Lower leg skin (tissue), 4 donors: ENCODE measurements at regions not wholly inside any gene's neighbourhood (a gene's known extent, or its start where the extent isn't known, plus 50 kb on each side); places are given as distances from the start of the nearest gene placed in this dataset.

Source experiments
- DNase-seq, 2 donors: peaks; one replicate each; pipeline ENCODE4 v3.0.0-alpha.2; 2019; ENCODE audit warnings: low spot score in 2 of 2
- H3K4me3 ChIP-seq: fragments of 200-600 bp; sonication (generic); 2 replicates; pipeline ENCODE4 v1.5.1; 2017; ENCODE audit warnings: mild to moderate bottlenecking, low read depth; ENCODE audit not compliant: poor library complexity, severe bottlenecking
- CTCF ChIP-seq, 3 donors: fragments of 450-650 bp; IDR thresholded peaks; one replicate each; pipeline ENCODE4 v1.5.1; 2016; ENCODE audit warnings: antibody characterized with exemption in 3 of 3, mild to moderate bottlenecking in 3 of 3, moderate library complexity in 2 of 3
- POLR2A ChIP-seq, 2 donors: fragments of 450-650 bp; IDR thresholded peaks; one replicate each; pipeline ENCODE4 v1.6.1; 2016 to 2017; ENCODE audit warnings: antibody characterized with exemption in 2 of 2, mild to moderate bottlenecking in 1 of 2, moderate library complexity in 1 of 2
- WGBS, 2 donors: methylation state at CpG; one replicate each; pipeline ENCODE4 v1.1.5; 2018; 5-methylcytosine and 5-hydroxymethylcytosine counted together
- intact Hi-C: fragments of 100-400 bp; cut with DNase I; formaldehyde crosslinking; loops from one replicate; pipeline ENCODE4 v1.15.0; 2023; ENCODE audit warnings: low total_unique reads

GRCh38 chr6:50236164-50236563 lies 186.4 kb upstream of the DEFB112 start:
- intact Hi-C loops: no loop called here
- TF ChIP-seq POLR2A (IDR thresholded peaks at IDR 0.05) (no peak), CTCF (IDR thresholded peaks at IDR 0.05) (no peak)
- H3K4me3 ChIP-seq: no peak overlapping the region
- DNase-seq: no peak

GRCh38 chr6:50239853-50240252 lies 190.1 kb upstream of the DEFB112 start:
- H3K4me3 ChIP-seq: no peak overlapping the region
- no peak for TF ChIP-seq CTCF (IDR thresholded peaks at IDR 0.05)
- TF ChIP-seq POLR2A (IDR thresholded peaks at IDR 0.05): no peak
- intact Hi-C loops: no loop called here
- WGBS, 2 donors: 91 to 93% methylated on average over 14 of the region's 14 CpGs
- DNase-seq: no peak

- TF ChIP-seq CTCF (IDR thresholded peaks at IDR 0.05): no peak
- no peak for TF ChIP-seq POLR2A (IDR thresholded peaks at IDR 0.05)
- intact Hi-C loops: no loop called here
- no peak overlapping the region for H3K4me3 ChIP-seq
- 88 to 95% methylated on average over 8 of the region's 8 CpGs for WGBS, 2 donors
- no peak for DNase-seq
Observed at GRCh38 chr6:50240986-50241385, 191.3 kb upstream of the DEFB112 start.

GRCh38 chr6:50249493-50249892 lies 199.8 kb upstream of the DEFB112 start:
- no peak for DNase-seq
- no peak overlapping the region for H3K4me3 ChIP-seq
- TF ChIP-seq POLR2A (IDR thresholded peaks at IDR 0.05): no peak
- no peak for TF ChIP-seq CTCF (IDR thresholded peaks at IDR 0.05)
- intact Hi-C loops: no loop called here
- WGBS, 2 donors: 9 to 30% methylated on average over 2 of the region's 2 CpGs

GRCh38 chr6:50257322-50257721 lies 207.6 kb upstream of the DEFB112 start:
- intact Hi-C loops: no loop called here
- DNase-seq: no peak
- H3K4me3 ChIP-seq: no peak overlapping the region
- TF ChIP-seq CTCF (IDR thresholded peaks at IDR 0.05): no peak
- TF ChIP-seq POLR2A (IDR thresholded peaks at IDR 0.05): no peak
- 91 to 97% methylated on average over 1 of the region's 1 CpG for WGBS, 2 donors

GRCh38 chr6:50259903-50260302 lies 210.2 kb upstream of the DEFB112 start:
- WGBS, 2 donors: 87 to 96% methylated on average over 2 of the region's 2 CpGs
- intact Hi-C loops: no loop called here

More at GRCh38 chr6:50259903-50260302, 210.2 kb upstream of the DEFB112 start:
- TF ChIP-seq POLR2A (IDR thresholded peaks at IDR 0.05): no peak
- DNase-seq: no peak
- no peak overlapping the region for H3K4me3 ChIP-seq
